HG03039 (cell line): ENCODE measurements at regions not wholly inside any gene's neighbourhood (a gene's known extent, or its start where the extent isn't known, plus 50 kb on each side); places are given as distances from the start of the nearest gene placed in this dataset.
"Not testable (repeated sequence)": the region's sequence is repeated elsewhere in the genome, so short reads cannot be mapped to it uniquely, and the experiment has no call there.

Source experiments
- ATAC-seq: cut with Tn5 transposase; IDR thresholded peaks from one replicate; pipeline ENCODE4 v1.9.1; 2021; ENCODE audit warnings: mild to moderate bottlenecking, moderate library complexity; ENCODE audit not compliant: unreplicated experiment

DNA sequence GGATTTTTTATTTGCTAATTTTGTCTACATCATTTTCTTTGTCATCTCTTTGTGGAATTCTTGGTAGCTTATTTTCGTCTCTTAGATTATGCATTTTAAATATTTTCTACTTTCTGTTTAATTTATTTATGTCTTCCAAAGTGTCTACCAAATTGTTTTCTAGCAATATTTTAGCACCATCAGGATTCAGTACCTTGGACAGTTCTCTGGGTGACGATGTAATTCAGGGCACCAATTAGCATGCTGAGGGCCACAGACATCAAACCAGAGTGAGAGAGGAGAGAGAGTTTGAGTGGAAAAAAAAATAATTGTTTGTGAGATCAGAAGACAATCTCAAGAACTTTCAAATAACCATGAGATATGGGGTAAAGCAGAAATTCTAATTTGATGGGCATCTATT is 169.8 kb upstream of the CXADR start:
- no peak for ATAC-seq

DNA sequence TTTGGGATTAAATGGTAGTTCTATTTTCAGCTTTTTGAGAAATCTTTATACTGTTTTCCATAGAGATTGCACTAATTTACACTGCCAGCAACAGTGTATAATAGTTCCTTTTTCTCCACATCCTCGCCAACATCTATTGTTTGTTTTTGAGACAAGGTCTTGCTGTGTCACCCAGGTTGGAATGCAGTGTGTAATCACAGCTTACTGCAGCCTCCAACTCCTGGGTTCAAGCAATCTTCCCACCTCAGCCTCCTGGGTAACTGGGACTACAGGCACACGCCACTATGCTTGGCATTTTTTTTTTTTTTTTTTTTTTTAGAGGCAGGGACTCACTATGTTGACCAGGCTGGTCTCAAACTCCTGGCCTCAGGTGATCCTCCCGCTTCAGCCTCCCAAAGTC is 164.5 kb upstream of the CXADR start:
- no peak for ATAC-seq

DNA sequence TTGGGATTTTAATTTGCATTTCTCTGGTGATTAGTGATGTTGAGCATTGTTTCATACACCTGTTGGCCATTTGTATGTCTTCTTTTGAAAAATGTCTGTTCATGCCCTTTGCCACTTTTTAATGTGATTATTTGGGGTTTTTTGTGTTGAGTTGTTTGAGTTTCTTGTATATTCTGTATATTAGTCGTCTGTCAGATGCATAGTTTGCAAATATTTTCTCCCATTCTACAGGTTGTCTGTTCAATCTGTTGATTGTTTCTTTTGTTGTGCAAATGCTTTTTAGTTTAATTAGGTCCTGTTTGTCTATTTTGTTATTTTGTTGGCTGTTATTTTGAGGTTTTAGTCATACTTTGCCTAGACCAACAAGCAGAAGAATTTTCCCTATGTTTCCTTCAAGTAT is 164.0 kb upstream of the CXADR start:
- ATAC-seq = no peak

DNA sequence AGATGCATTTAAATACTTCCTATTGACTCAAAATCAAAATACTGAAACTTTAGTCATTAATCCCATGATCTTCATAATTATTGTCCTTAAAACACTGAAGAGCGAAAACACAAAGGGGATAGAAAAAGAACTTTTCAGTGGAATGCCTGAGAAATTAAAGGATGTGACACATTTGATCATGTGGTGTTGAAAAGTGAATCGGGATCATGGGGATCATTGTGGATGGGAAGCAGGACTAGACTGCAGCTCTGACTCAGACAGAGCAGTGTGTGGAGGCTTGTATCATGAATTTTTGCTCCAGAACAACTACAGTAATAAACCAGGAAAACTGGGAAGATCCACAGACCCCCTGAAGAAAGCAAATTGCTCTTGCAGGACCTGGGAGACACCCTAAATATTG is 161.1 kb upstream of the CXADR start:
- ATAC-seq = no peak

DNA sequence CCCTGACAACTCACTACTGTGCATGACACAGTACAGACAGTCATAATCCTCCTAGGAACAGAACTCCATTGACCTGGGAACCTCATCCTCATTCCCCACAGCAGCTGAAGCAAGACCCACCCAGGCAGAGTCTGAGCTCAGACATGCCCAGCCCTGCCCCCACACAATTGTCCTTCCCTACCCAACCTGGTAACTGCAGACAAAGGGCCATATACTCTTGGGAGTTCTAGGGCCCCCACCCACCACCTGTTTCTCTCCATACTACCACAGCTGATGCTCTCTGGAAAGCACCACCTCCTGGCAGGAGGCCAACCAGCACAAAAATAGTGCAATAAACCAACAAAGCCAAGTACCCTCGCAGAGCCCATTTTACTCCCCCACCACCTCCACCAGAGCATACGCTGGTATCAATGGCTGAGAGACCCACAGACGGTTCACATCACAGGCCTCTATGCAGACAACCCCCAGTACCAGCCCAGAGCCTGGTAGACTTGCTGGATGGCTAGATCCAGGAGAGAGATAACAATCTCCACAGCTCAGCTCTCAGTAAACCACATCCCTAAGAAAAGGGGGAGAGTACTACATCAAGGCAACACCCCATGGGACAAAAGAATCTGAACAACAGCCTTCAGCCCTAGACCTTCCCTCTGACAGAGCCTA is 159.7 kb upstream of the CXADR start:
- ATAC-seq = no peak

DNA sequence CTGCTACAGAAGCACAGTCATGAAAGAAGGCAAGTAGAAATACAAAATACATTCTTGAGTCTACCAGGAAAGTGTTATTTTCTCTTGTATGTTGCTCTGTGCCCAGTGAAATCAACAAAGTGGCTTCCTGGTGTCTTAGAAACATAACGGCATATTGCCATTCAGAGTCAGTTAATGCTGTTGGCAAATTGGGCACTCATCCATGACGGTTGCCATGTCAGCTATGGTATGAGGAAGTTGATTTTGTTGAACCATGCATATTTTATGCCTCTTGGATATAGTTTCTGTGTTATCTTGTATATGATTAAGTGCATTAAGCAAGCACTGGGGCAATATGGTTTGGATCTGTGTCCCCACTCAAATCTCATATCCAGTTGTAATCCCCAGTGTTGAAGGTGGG is 153.1 kb upstream of the CXADR start:
- no peak for ATAC-seq

DNA sequence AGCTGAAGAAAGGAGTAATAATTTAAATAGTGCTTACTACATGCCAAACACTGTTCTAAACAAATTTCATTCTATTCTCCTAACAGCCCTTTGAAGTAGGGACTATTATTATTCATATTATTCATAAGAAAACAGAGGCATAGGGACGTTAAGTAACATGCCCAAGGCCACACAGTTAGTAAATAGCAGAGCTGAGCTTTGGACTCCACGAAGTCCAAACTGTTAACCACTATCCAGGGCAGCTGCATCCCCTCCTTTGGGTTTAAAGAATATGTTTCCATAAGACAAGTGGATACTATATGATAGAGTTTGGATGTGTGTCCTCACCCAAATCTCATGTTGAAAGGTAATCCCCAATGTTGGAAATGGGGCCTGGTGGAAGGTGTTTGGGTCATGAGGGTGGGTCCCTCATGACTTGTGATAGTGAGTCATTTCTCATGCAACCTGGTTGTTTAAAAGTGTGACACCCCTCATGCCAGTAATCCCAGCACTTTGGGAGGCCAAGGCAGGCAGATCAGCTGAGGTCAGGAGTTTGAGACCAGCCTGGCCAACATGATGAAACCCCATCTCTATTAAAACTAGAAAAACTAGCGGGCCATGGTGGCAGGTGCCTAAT is 144.0 kb upstream of the CXADR start:
- no peak for ATAC-seq

DNA sequence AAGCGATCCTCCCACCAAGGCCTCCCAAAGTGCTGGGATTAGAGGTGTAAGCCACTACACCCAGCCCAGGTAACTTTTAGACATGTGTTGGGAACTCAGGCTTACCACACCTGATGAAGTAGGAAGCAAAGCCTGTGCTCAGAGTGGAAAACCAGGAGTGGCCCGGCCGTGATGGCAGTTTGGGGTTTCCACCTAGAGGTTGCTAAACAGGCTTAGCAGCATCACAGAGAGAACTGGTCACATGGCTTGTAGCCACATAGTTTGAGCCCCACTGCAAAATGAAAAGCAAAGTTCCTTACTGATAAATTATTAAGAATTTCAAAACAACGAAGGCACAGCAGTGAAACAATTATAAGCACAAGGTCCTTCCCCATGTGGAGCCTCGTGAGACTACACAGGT is 142.6 kb upstream of the CXADR start:
- ATAC-seq = no peak

DNA sequence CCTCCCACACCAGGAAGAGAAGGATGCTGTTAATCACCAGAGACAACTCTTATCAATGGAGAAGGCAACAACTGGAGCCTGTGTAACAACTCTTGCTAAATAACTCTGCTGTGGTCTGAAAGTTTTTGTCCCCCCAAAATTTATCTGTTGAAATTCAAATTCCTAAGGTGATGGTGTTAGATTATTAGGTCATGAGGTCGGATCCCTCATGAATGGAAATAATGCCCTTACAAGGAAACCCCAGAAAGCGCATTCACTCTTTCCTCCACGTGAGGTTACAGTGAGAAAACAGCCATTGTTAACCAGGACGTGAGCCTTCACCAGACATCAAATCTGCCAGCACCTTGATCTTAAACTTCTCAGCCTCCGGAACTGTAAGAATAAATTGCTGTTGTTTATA is 141.9 kb upstream of the CXADR start:
- no peak for ATAC-seq

DNA sequence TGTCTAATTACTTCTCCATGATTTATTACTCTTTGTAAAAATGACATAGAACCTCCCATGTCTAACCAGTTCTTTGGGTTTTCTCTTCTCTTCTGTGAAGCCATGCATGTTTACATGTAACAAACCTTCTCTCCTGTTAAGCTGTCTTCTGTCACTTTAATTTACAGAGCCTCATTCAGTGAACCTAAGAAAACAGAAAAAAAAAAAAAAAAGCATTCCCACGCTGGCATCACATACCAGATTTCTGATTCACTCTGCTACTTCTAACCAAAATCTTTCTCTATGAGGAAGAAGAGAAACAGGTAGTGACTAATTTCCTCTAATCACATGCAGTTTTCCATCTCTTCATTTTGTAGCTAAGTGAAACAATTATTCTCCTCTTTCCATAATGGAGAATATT is 141.4 kb upstream of the CXADR start:
- no peak for ATAC-seq

DNA sequence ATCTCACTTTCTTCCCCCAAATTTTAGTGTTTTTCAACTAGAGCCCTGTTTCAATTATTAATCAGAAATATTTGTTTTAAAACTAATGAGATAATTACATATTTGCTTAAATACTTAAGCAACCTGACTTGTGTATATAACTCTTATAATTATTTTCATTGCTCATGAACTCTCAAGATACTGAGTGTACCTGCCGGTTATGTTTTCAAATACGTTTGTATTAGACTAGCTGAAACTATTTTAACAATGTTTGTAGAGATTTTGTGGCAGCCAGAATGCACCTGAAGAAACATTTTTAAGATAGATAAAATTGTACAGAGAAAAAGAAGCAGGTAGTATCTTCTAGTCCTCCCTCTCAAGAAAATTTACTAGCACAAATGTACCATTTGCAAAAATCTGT is 140.6 kb upstream of the CXADR start:
- ATAC-seq = no peak

DNA sequence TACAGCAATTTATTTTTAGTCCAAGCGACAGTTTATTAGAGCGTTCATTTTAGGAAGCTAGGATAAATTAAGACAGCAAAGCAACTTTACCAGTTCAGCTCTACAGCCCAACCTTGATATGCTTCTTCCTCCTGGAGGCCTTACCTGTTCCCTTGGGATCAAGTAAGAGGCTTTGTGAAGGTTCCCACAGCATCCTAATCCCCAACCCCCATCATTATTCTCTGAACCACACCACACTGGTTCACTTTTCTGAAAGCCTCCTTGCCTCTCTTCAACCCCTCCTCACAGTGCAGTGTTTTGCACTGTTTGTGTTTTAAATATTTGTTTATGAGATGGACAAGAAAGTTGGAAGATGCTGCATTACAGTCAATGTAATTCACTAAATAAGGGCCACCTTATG is 126.3 kb upstream of the CXADR start:
- ATAC-seq = no peak

DNA sequence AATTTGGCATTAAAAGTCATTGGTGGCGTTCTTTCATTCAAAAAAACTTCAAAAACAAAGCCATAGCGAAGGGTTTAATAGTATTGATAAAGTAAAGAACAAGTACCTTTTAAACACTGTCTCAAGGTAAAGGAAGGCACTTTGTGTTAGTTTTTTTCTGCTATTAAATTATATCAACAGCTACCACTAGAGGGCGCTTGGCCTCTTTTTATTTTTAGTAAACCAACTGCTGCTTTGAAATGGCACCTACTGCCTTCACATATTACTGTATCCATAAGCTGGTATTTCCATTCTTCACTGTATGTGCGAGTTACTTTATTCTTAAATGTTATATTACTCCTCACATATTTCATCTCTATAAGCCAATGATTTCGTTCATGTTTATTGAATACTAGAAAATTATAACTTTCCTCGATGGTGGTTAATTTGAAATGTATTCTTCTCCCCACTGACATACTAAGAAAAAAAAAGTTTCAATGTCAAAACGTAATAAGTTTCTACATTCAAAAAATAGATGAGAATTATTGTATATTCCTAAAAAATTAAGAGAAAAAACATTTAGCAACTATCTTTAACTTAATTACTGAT is 125.7 kb upstream of the CXADR start:
- no peak for ATAC-seq

DNA sequence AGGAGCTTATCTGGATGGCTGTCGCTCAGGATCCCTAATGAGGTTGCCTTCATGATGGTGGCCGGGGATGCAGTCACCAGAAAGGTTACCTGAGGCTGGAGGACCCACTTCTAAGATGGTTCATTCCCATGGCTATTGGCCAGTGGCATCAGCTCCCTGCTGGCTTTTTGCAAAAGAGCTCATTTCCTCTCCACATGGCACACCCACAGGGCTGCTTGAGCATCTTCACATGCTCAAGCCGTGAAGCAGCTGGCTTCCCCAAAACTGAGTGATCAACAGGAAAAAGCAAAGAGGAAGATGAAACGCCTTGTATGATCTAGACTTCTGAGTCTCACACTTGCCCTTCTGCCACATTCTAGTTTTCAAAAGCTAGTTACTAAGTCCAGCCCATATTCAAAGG is 124.6 kb upstream of the CXADR start:
- no peak for ATAC-seq

DNA sequence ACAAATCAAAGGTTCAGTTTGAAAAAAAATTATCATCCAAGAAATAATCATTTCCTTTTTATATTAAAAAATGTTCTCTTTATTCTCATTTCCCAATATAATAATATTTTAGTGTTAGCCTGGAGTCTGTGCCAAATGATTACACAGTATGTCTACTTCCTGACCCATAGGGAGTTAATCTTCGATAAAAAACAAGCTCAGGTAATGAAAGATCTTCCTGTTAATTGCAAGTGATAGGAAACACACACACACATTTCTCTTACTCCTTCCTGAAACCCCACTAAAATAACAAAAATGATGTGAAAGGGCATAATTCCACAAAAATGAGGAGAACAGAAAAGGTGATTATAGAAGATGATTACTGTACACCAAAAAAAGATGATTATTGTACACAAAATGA is 123.5 kb upstream of the CXADR start:
- ATAC-seq = no peak

DNA sequence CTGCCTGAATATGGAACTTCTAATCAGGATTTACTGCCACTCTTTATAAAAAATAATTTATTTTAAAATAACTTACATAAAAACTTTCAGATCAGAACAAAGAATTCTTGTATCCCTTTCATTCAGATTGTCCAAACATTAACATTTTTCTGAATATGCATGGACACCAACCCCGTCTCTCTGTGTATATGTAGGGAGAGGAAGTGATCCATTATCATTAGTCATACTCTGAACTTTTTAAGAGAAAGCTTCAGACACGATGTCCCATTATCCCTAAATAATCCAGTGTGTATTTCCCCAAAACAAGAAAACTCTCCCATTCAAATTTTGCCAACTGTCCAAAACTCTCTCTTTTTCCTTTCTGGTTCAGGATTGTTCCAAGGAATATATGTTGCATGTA is 122.3 kb upstream of the CXADR start:
- no peak for ATAC-seq

DNA sequence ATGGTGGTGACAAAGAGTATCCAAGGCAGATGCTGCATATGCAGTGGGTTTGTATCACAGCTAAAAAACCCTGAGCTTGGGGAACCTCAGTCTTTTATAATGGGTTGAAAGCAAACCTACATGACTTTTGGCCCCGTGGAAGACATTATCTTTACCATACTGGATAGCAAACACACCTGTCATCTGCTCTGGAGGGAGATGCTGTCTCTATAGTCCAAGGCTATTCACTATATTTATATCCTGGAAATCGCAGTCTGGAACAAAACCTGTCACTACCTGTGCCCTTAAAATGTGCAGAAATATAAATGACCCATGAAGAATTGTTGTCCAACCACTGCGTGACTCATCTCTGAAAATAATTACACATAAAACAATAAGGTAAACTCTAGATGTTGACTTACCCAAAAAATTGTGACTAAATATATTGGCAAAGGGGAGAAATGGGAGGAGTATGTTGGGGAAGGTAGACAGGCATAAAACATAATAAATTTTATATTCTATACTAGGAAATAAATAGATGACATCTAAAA is 121.0 kb upstream of the CXADR start:
- no peak for ATAC-seq

DNA sequence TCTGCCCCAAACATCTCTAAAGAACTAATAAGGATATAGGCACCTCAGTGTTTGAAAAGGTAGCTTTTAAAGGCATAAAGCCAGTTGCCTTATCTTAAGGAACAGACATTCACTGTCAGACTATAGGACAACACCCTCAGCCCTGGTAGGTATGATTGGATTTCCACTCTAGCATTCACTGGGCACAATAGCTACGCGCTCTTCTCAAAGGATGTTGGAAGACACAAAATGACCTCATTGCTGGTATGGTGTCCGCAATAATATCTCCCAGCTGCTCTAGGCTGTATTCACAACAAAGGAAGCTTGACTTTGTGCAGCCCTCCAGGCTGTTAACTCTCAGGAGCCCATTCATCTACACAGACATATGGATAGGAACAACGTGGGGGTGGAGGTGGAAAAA is 119.4 kb upstream of the CXADR start:
- ATAC-seq = no peak

DNA sequence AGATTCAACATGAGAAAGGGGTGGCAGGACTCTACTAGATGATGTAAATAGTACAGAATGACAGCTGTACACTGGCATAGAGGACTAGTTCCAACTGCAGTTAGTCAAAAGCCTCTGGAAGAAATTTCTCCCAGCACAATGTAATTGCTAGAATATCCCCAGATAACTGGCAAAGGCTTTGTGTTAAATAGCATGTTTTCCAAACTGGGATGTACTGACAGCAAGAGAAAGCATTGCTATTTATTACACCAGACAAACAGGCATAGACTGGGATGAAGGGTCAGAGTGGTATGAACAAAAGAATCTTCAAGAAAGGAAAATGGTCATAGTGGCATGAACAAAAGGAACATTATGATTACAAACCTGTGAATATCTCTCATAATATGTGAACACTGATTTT is 115.9 kb upstream of the CXADR start:
- no peak for ATAC-seq

DNA sequence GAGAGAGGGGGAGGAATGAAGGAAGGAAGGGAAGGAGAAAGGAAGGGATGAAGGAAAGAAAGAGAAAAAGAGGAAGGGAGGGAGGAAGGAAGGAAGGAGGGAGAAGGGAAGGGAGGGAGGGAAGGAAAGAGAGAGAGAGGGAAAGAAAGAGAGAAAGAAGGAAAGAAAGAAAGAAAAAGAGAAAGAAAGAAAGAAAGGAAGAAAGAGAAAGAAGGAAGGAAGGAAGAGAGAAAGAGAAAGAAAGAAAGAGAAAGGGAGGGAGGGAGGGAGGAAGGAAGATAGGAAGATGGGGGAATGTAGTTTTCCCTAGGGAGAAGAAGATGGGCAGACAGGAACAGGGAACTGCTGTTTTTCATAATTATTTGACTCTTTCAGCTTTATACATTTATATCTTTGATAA is 115.1 kb upstream of the CXADR start:
- no peak for ATAC-seq

DNA sequence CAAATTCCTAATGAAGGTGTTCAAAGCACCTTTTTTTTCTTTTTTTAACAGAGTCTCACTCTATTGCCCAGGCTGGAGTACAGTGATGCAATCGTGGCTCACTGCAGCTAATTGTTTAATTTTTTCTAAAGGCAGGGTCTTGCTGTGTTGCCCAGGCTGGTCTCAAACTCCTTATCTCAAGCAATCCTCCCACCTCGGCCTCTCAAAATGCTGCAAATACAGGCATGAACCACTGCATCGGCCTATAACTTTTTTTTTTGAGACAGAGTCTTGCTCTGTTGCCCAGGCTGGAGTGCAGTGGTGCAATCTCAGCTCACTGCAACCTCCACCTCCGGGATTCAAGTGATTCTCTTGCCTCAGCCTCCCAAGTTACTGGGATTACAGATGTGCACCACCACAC is 113.9 kb upstream of the CXADR start:
- ATAC-seq = not testable (repeated sequence)

DNA sequence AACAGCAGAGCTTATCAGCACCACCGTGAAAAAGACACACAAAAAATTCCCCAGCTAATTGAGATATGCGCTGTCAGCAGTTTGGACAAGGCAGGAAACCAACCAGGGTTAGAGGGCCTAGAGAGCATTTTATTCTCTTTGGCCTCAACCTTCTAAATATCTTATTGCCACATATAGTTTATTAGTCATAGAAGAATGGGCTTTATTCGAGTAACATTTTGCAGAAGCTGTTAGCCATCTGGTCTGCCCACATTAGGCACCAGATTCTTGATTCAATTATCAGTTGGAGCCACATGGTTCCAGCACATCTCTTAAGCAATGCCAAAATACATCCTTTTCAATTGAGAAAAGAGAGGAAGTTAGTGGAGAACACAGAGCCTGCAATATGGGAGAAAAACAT is 109.9 kb upstream of the CXADR start:
- no peak for ATAC-seq

DNA sequence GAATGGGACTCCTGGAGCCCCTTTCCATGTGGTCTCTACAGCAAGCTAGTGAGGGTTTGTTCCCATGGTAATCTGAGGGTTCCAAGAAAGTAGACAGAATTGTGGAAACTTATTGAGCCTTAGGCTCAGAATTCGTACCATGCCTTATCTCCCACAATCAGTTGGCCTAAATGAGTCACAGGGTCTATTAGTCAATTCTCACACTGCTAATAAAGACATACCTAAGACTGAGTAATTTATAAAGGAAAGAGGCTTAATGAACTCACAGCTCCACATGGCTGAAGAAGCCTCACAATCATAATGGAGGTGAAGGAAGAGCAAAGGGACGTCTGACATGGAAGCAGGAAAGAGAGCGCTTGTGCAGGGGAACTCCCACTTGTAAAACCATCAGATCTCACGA is 106.6 kb upstream of the CXADR start:
- ATAC-seq = no peak
